Epithelial cell of esophagus (primary cell): ENCODE measurements at regions not wholly inside any gene's neighbourhood (a gene's known extent, or its start where the extent isn't known, plus 50 kb on each side); places are given as distances from the start of the nearest gene placed in this dataset.

Experiments used
- DNase-seq: peaks from one replicate; pipeline ENCODE4 v3.0.0; 2010; ENCODE audit warnings: low read depth
- H3K4me3 ChIP-seq: 2 replicates; pipeline ENCODE4 v1.5.1; 2011; ENCODE audit warnings: mild to moderate bottlenecking, low read length, control low read depth
- CTCF ChIP-seq: IDR thresholded peaks from 2 replicates; pipeline ENCODE4 v1.5.1; 2011; ENCODE audit warnings: low read depth, mild to moderate bottlenecking, low read length, control low read depth, inconsistent platforms; ENCODE audit not compliant: insufficient read depth; ENCODE audit errors: missing control alignments

- no peak overlapping the region for H3K4me3 ChIP-seq
- no peak for TF ChIP-seq CTCF
- DNase-seq = no peak
Observed at GRCh38 chr2:150042500-150043171, 444.8 kb downstream of the RND3 start.

DNA sequence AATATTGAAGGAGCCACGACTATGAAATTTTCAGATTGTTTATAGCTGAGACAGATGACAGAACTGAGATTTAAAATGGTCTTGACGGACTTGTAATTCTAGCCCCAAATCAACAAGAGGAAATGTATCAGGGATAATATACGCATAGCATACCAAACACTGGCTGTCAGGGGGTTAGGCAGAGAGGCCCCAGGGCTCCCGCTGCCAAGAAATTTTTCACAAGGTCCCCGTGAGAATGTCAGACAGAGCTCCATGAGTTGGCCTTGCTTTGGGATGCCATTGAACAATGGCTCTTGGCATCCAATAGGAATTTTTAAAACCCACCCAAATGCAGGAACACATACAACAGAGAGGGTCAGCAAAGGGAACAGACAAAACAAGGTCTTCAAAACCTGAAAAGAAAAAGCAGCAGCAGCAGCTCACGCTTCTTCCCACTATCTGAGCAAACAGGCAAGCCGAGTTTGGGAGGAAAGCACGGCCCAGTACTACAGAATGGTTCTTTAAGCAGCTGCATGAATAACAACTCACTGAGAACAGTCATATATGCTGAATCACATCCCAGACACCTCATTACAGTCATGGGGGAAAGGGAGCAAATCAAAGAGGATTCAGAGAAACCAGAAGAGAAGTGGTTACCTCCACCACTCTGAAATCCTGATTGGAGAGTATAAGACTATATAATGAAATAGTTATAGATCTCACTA lies 445.6 kb downstream of the RND3 start:
- H3K4me3 ChIP-seq = no peak overlapping the region
- DNase-seq = peak; percentile 78
- TF ChIP-seq CTCF = no peak

DNA sequence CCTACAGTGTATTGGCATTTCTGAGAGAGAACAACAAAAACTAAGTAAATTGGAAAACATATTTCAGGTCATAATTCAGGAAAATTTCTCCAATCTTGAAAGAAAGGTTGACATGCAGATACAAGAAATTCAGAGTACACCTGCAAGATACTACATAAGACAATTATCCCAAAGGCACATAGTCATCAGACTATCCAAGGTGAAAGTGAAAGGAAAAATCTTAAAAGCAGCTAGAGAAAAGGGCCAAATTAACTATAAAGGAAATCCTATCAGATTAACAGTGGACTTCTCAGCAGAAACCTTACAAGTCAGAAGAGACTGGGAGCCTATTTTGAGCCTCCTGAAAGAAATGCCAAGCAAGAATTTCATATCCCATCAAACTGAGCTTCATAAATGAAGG lies 449.0 kb upstream of the MMADHC start:
- TF ChIP-seq CTCF = no peak
- DNase-seq = no peak
- no peak overlapping the region for H3K4me3 ChIP-seq

GRCh38 chr2:150034665-150035064 lies 447.1 kb upstream of the MMADHC start:
- DNase-seq = no peak
- no peak overlapping the region for H3K4me3 ChIP-seq
- no peak for TF ChIP-seq CTCF

- no peak overlapping the region for H3K4me3 ChIP-seq
- DNase-seq = no peak
- TF ChIP-seq CTCF = no peak
Observed at GRCh38 chr2:150030436-150031190, 443.0 kb upstream of the MMADHC start.

DNA sequence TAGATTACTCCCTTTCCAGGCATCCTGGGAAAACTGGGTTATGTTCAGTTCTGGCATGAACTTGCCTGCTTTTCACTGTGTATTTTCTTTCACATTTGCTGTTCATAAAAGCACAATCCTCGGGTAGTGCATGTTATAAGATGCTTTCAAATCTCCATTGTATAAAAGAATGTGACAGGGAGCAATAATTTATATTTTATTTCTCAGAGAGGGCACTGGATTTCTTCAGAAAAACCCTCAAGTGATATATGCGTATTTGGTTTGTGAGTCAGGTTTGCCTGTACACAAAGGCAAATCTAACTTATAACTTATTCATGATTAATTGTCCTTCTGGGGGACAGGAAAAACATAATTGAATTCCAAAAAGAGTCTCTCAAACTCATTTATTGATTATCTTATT lies 440.7 kb upstream of the MMADHC start:
- no peak overlapping the region for H3K4me3 ChIP-seq
- DNase-seq = no peak
- no peak for TF ChIP-seq CTCF
